ENCODE measurements at regions not wholly inside any gene's neighbourhood (a gene's known extent, or its start where the extent isn't known, plus 50 kb on each side); places are given as distances from the start of the nearest gene placed in this dataset.

DNA sequence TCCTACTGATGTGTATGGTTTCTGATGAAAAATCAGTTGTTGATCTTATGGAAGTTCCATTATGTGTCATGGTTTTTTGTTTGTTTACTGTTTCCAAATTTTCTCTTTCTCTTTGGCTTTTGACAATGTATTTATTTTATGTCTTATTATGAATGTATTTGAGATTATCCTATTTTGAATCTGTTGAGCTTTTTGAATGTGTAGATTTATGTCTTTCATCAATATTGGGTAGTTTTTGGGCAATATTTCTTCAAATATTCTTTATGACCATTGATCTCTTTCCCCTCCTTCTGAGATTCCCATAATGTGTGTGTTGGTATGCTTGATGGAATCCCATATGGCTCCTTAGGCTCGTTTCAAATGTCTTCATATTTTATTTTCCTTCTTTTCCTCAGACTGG lies 80.5 kb upstream of the FAM47C start:
- DNase-seq = no peak

DNA sequence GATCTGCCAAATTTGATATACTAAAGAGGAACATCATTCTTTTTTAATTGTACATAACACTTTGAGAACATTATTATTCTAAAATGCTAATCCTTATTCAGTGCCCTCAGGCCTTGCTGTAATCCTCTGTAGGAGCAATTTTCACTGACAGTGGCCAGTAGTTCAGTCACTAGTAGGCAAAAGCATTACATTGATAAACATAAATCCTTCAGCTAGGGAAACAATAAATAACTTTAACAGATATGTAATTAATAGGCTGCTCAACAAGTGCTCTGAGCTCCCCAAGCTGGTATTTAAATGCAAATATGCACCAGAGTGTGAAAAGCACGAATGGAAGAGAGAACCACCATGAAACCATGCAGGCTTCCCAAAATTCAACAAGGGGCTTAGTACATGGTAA lies 77.7 kb upstream of the FAM47C start:
- DNase-seq = no peak

DNA sequence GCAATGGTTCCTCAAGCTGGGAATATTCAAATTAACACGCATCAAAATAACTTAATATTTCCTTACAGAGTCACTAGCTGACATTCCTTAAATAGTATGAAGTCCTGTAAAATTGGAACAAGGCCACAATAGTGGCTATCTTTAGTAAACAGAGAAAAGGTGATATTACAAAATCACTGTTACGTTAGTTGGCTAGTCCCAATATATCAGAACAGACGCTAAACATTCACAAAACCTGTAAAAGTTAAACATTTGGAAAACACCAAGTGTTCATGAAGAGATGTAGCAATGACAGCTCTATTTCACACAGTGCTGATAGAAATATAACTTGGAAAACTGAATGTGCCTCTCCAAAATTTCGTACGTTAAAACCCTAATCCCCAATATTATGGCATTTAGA lies 61.0 kb upstream of the FAM47C start:
- no peak for DNase-seq

DNA sequence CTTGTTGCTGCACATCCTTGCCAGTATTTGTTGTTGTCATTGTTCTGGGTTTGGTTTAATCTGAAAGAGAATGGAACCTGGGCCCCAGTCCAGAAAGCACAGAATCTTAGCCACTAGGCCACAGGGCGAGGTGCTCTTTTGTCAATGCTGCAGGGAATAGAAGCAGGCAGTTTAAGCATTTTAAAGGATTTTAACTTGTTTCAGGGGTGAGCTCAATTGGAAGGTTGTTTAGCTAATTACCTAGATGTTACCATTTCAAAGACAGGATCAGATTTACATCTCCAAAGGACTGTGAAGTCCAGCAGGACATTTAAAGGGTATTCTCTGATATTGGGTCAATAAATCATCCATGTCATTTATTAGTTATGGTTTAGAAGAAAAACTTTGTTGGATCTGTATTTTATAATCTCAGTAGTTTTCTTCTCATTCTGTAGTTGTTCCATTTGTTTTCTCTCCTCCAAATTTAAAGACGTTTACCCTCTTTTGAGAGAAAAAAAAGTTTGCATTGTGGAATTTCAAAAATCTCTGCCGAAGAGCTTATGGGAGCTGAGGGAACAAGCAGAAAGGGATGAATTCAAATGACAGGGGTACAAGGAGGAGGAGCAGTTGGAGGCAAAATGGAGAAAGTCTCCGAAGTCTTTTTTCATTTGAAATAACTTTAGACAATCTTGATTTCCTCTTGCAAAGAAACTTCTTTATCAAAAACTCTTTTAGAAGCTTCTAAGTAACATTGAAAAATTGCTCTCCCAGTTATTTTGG lies 57.5 kb upstream of the FAM47C start:
- DNase-seq = no peak

DNA sequence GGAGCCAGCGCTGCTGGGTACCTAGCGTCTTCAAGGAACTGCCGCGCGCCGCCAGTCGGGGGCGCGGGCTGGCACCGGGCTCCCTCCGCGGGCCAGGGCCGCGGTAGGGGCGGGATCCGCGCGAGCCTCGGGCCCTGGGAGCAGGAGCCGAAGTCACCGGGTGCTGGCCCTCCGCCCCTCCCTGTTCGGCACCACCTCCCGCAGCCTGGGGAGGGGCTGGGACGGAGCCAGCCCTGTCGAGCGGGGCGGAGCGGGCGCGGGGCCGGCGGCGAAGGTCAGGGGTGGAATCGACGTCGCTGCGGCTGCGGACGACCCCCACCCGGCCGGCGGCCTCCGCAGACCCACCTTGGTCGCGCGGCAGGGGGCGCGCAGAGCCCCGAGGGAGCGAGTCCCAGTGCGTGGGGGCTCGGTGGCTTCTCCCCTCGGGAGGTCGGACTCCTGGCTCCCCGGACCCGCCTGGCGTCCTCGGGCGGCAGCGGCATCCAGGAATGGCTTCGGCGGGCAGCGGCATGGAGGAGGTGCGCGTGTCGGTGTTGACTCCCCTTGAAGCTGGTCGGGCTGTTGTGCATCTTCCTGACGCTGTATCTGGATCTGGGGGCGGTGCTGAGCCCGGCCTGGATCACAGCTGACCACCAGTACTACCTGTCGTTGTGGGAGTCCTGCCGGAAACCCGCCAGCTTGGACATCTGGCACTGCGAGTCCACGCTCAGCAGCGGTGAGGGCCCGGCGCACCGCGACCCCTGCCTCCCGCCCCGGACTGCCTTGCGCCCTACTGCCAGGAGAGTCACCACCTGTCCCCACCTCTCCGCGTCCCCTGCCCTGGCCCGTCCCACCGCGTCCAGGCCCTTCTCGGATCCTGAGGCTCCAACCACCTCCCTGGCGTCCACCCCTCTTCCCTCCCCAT lies 50.5 kb upstream of the FAM47C start:
- no peak for DNase-seq

Measured in renal pelvis (tissue), 1 donor.